ENCODE measurements at regions not wholly inside any gene's neighbourhood (a gene's known extent, or its start where the extent isn't known, plus 50 kb on each side); places are given as distances from the start of the nearest gene placed in this dataset.

GRCh38 chr5:135246923-135247795, 151.9 kb downstream of the MACROH2A1 start:
- DNase-seq, result peak; percentile 36

- DNase-seq, result no peak
Observed at GRCh38 chr5:135246605-135246922, 152.5 kb downstream of the MACROH2A1 start.

GRCh38 chr5:135245521-135246499, 153.2 kb downstream of the MACROH2A1 start:
- peak; percentile 1 for DNase-seq

- no peak for DNase-seq
Observed at GRCh38 chr5:135244620-135245021, 154.4 kb downstream of the MACROH2A1 start.

GRCh38 chr5:135243556-135244285, 155.3 kb downstream of the MACROH2A1 start:
- peak; percentile 63 for DNase-seq

GRCh38 chr5:135242866-135243555, 156.0 kb downstream of the MACROH2A1 start:
- DNase-seq, result no peak

GRCh38 chr5:135242021-135242865, 156.8 kb downstream of the MACROH2A1 start:
- no peak for DNase-seq

- DNase-seq, result no peak
Observed at GRCh38 chr5:135241536-135241935, 157.5 kb downstream of the MACROH2A1 start.

- DNase-seq, result no peak
Observed at GRCh38 chr5:135240781-135241360, 158.2 kb downstream of the MACROH2A1 start.

GRCh38 chr5:135240283-135240633, 158.8 kb downstream of the MACROH2A1 start:
- no peak for DNase-seq

GRCh38 chr5:135239453-135240282, 159.4 kb downstream of the MACROH2A1 start:
- no peak for DNase-seq

GRCh38 chr5:135238622-135239452, 160.2 kb downstream of the MACROH2A1 start:
- no peak for DNase-seq

GRCh38 chr5:135237748-135238103, 161.3 kb downstream of the MACROH2A1 start:
- no peak for DNase-seq

- DNase-seq, result no peak
Observed at GRCh38 chr5:135236908-135237747, 161.9 kb downstream of the MACROH2A1 start.

- no peak for DNase-seq
Observed at GRCh38 chr5:135236228-135236907, 162.7 kb downstream of the MACROH2A1 start.

GRCh38 chr5:135235551-135236227, 163.3 kb downstream of the MACROH2A1 start:
- DNase-seq, result no peak

Data from retina (tissue), 1 donor.